ENCODE measurements at regions not wholly inside any gene's neighbourhood (a gene's known extent, or its start where the extent isn't known, plus 50 kb on each side); places are given as distances from the start of the nearest gene placed in this dataset.

DNA sequence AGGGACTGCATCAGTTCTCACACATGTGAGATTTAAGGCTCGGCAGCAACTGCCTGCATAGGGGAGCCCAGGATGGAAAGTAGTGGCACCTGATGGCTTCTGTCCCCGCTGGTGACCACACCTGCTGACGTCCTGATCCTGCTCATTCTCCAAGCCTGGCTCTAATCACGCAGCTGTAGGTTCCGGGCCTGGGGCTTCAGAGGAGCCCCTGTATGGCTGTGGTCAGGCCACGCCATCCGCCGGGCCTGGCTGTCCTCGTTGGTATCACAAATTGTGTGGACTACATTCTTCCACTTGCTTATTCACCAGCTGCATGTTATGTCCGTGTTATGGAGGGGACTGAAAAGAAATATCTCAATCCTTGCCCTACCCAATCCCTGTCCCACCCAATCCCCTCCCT is 580.0 kb downstream of the TBC1D22A start:
- TF ChIP-seq, protein P1, sequence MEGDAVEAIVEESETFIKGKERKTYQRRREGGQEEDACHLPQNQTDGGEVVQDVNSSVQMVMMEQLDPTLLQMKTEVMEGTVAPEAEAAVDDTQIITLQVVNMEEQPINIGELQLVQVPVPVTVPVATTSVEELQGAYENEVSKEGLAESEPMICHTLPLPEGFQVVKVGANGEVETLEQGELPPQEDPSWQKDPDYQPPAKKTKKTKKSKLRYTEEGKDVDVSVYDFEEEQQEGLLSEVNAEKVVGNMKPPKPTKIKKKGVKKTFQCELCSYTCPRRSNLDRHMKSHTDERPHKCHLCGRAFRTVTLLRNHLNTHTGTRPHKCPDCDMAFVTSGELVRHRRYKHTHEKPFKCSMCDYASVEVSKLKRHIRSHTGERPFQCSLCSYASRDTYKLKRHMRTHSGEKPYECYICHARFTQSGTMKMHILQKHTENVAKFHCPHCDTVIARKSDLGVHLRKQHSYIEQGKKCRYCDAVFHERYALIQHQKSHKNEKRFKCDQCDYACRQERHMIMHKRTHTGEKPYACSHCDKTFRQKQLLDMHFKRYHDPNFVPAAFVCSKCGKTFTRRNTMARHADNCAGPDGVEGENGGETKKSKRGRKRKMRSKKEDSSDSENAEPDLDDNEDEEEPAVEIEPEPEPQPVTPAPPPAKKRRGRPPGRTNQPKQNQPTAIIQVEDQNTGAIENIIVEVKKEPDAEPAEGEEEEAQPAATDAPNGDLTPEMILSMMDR (IDR thresholded peaks at IDR 0.05): no peak
- no peak for TF ChIP-seq POLR2AphosphoS5 (IDR thresholded peaks at IDR 0.05; ENCODE audit: low read depth, low read length)
- TF ChIP-seq, protein P2, sequence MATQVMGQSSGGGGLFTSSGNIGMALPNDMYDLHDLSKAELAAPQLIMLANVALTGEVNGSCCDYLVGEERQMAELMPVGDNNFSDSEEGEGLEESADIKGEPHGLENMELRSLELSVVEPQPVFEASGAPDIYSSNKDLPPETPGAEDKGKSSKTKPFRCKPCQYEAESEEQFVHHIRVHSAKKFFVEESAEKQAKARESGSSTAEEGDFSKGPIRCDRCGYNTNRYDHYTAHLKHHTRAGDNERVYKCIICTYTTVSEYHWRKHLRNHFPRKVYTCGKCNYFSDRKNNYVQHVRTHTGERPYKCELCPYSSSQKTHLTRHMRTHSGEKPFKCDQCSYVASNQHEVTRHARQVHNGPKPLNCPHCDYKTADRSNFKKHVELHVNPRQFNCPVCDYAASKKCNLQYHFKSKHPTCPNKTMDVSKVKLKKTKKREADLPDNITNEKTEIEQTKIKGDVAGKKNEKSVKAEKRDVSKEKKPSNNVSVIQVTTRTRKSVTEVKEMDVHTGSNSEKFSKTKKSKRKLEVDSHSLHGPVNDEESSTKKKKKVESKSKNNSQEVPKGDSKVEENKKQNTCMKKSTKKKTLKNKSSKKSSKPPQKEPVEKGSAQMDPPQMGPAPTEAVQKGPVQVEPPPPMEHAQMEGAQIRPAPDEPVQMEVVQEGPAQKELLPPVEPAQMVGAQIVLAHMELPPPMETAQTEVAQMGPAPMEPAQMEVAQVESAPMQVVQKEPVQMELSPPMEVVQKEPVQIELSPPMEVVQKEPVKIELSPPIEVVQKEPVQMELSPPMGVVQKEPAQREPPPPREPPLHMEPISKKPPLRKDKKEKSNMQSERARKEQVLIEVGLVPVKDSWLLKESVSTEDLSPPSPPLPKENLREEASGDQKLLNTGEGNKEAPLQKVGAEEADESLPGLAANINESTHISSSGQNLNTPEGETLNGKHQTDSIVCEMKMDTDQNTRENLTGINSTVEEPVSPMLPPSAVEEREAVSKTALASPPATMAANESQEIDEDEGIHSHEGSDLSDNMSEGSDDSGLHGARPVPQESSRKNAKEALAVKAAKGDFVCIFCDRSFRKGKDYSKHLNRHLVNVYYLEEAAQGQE (IDR thresholded peaks at IDR 0.05; ENCODE audit: insufficient read depth in 1 of 2, low read depth in 2 of 2, low read length in 1 of 2): no peak

Measured in Panc1 (cell line).